HepG2 (cell line): ENCODE measurements at regions not wholly inside any gene's neighbourhood (a gene's known extent, or its start where the extent isn't known, plus 50 kb on each side); places are given as distances from the start of the nearest gene placed in this dataset.

ENCODE experiments used
- ATAC-seq: fragments of 200-7000 bp; cut with Tn5 transposase; 3 replicates; pipeline ENCODE4 v1.9.1; 2020; ENCODE audit warnings: mild to moderate bottlenecking, moderate library complexity
- BruUV-seq: library from RNA; stranded (reverse); fragments of 400-500 nt; replicated peaks from 2 replicates; lab custom pipeline; 2021; lab: Mats Ljungman, UMichigan
- CTCF ChIA-PET: fragments of 300-600 bp; formaldehyde crosslinking; extraction: SDS; loops from one replicate; lab custom pipeline; 2021; ENCODE audit warnings: low total read pairs, inconsistent platforms, low intra/inter-chr PET ratio; lab: Yijun Ruan, JAX
- POLR2A ChIA-PET: fragments of 350-600 bp; sonication (Branson Sonifier 250); formaldehyde crosslinking; loops from one replicate; lab custom pipeline; 2020; ENCODE audit warnings: antibody characterized with exemption, inconsistent platforms; lab: Yijun Ruan, JAX
- DNase-seq: peaks from one replicate; pipeline ENCODE4 v3.0.0-alpha.2; 2015; ENCODE audit warnings: low spot score
- FAIRE-seq: peaks from 3 replicates; lab custom pipeline; 2011; peaks lifted over from hg19 to GRCh38; lab: Jason Lieb, UNC
- H2AFZ ChIP-seq: one replicate; pipeline ENCODE4 v1.6.1; 2011; ENCODE audit warnings: low read length, inconsistent platforms
- H3K27ac ChIP-seq: fragments of 300-600 bp; 3 replicates; pipeline ENCODE4 v1.8.0; 2011; ENCODE audit warnings: mixed run types, mild to moderate bottlenecking, mixed read lengths, low read length, inconsistent platforms; ENCODE audit not compliant: insufficient read depth; ENCODE audit errors: extremely low read length
- H3K27me3 ChIP-seq, 2 experiments: fragments of 200-600 bp in 1 of 2; 2 replicates in 1 of 2; 3 replicates in 1 of 2; pipeline versions ENCODE4 v1.6.0 to v1.8.0; 2011; ENCODE audit warnings: low read length in 2 of 2, mild to moderate bottlenecking in 2 of 2, moderate library complexity in 2 of 2, inconsistent platforms in 1 of 2; ENCODE audit not compliant: insufficient read depth in 2 of 2, control insufficient read depth in 1 of 2
- H3K36me3 ChIP-seq, 2 experiments: fragments of 200-600 bp in 1 of 2; replicated peaks in 1 of 2; 2 replicates in 1 of 2; 3 replicates in 1 of 2; pipeline versions ENCODE4 v1.5.1 to v1.8.0; 2011; ENCODE audit warnings: low read length in 2 of 2, inconsistent platforms in 1 of 2; ENCODE audit not compliant: insufficient read depth in 2 of 2, control insufficient read depth in 1 of 2
- H3K4me1 ChIP-seq: 2 replicates; pipeline ENCODE4 v1.5.1; 2012; ENCODE audit warnings: low read length, inconsistent platforms; ENCODE audit not compliant: insufficient read depth
- H3K4me2 ChIP-seq: 2 replicates; pipeline ENCODE4 v1.6.0; 2011; ENCODE audit warnings: low read depth, low read length, inconsistent platforms
- H3K4me3 ChIP-seq, 3 experiments: fragments of 200-600 bp in 1 of 3; sonication (generic), shearing (Covaris generic) in 1 of 3; replicated peaks in 1 of 3; 2 replicates each; pipeline ENCODE4 v1.5.1; 2011 to 2016; ENCODE audit warnings: low read length in 3 of 3, inconsistent platforms in 2 of 3, low read depth in 2 of 3, mild to moderate bottlenecking in 2 of 3, control low read depth in 1 of 3, mixed read lengths in 1 of 3; ENCODE audit not compliant: insufficient read depth in 1 of 3
- H3K79me2 ChIP-seq: one replicate; pipeline ENCODE4 v1.6.1; 2011; ENCODE audit warnings: low read length, inconsistent platforms; ENCODE audit not compliant: insufficient read depth
- H3K9ac ChIP-seq: 2 replicates; pipeline ENCODE4 v1.6.0; 2011; ENCODE audit warnings: mild to moderate bottlenecking, low read depth, low read length, inconsistent platforms; ENCODE audit not compliant: insufficient read depth
- H3K9me3 ChIP-seq: 2 replicates; pipeline ENCODE4 v1.5.1; 2012; ENCODE audit warnings: mild to moderate bottlenecking, low read length
- H4K20me1 ChIP-seq: 2 replicates; pipeline ENCODE4 v1.6.0; 2011; ENCODE audit warnings: inconsistent platforms, mild to moderate bottlenecking, low read length, moderate library complexity; ENCODE audit not compliant: insufficient read depth
- EHMT2 ChIP-seq: fragments of 200-600 bp; sonication (generic); IDR thresholded peaks from 2 replicates; pipeline ENCODE4 v1.7.0; 2017; ENCODE audit warnings: antibody characterized with exemption, low read depth, low read length, borderline replicate concordance
- HNRNPUL1 ChIP-seq: fragments of 200-400 bp; formaldehyde crosslinking; IDR thresholded peaks from 2 replicates; pipeline ENCODE4 v1.6.1; 2017; ENCODE audit warnings: low read depth, mild to moderate bottlenecking, low read length, moderate library complexity
- MAFF ChIP-seq: IDR thresholded peaks from 2 replicates; pipeline ENCODE4 v1.6.1; 2011; ENCODE audit warnings: low read depth, low read length, improper control_type of control experiment
- NCOA1 ChIP-seq: sonication (generic); formaldehyde crosslinking; IDR thresholded peaks from 2 replicates; pipeline ENCODE4 v1.9.0; 2021; ENCODE audit warnings: missing genetic modification reagents
- PAF1 ChIP-seq: IDR thresholded peaks from 2 replicates; pipeline ENCODE4 v1.6.1; 2016; ENCODE audit warnings: missing genetic modification reagents, missing compliant biosample characterization
- TAF15 ChIP-seq: fragments of 200-400 bp; formaldehyde crosslinking; IDR thresholded peaks from one replicate; pipeline ENCODE4 v1.6.1; 2018; ENCODE audit warnings: mild to moderate bottlenecking, low read depth, low read length; ENCODE audit not compliant: poor library complexity, severe bottlenecking
- TMF1 ChIP-seq: sonication (generic); formaldehyde crosslinking; IDR thresholded peaks from 2 replicates; pipeline ENCODE4 v1.8.1; 2022; ENCODE audit warnings: low read depth, missing genetic modification reagents
- ZNF652 ChIP-seq: IDR thresholded peaks from 2 replicates; pipeline ENCODE4 v1.6.1; 2016; ENCODE audit warnings: low read depth, borderline replicate concordance
- ZNF777 ChIP-seq: sonication (generic); formaldehyde crosslinking; IDR thresholded peaks from 2 replicates; pipeline ENCODE4 v1.4.0; 2020; ENCODE audit warnings: missing genetic modification reagents
- ZNF788 ChIP-seq: sonication (generic); formaldehyde crosslinking; IDR thresholded peaks from 2 replicates; pipeline ENCODE4 v1.5.0; 2020; ENCODE audit warnings: mild to moderate bottlenecking, missing genetic modification reagents, borderline replicate concordance
- WGBS: methylation state at CpG from one replicate; pipeline ENCODE4 v1.1.6; 2017; ENCODE audit warnings: low lambda C conversion rate; 5-methylcytosine and 5-hydroxymethylcytosine counted together
- in situ Hi-C: cut with HindIII; loops from 2 replicates; pipeline ENCODE4 v1.10.0; 2017; ENCODE audit warnings: low pct_unique_long_range_greater_than_20kb; ENCODE audit not compliant: extremely low pct_ligation_motif_present
- intact Hi-C: fragments of 100-400 bp; cut with micrococcal nuclease; formaldehyde crosslinking; loops from one replicate; pipeline ENCODE4 v1.10.0; 2022; ENCODE audit not compliant: unreplicated experiment
- TF ChIP-seq, protein P1 (sequence below): IDR thresholded peaks from 2 replicates; pipeline ENCODE4 v1.6.1; 2018; ENCODE audit warnings: missing genetic modification reagents
- TF ChIP-seq, protein P2 (sequence below): sonication (generic); formaldehyde crosslinking; IDR thresholded peaks from 2 replicates; pipeline ENCODE4 v1.8.1; 2023; ENCODE audit warnings: mild to moderate bottlenecking, missing genetic modification reagents
- TF ChIP-seq, protein P3 (sequence below): sonication (generic); formaldehyde crosslinking; conservative IDR thresholded peaks from 2 replicates; pipeline ENCODE4 v1.5.0; 2020; ENCODE audit warnings: missing genetic modification reagents

DNA sequence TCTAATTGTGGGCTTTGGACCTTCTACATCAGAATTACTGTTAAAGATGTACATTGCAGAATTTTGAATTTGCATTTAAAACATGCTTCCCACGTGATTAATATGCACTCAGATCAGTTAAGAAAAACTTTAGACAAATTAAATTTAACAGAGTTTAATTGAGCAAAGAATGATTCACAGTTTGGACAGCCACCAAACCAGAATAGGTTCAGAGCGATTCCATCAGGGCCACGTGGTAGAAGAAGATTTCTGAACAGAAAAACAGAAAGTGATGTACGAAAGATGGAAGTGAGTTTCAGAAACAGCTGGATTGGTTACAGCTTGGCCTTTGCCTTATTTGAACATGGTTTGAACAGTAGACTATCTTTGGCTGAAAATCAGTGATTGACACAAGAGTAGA, 704.2 kb upstream of the MAP3K7 start:
- H3K9me3 ChIP-seq, result no peaks in the 10 kb centered on the region
- H4K20me1 ChIP-seq, result no peaks in the 10 kb centered on the region
- no TSS peak for BruUV-seq
- no peaks in the 10 kb centered on the region for H3K36me3 ChIP-seq
- no peak overlapping the region for H2AFZ ChIP-seq
- H3K4me2 ChIP-seq, result no peak overlapping the region
- no peak for FAIRE-seq
- no peaks in the 10 kb centered on the region for H3K4me1 ChIP-seq
- ChIA-PET POLR2A (no interaction called here), CTCF (no interaction called here)
- H3K4me3 ChIP-seq, result no peak overlapping the region
- TF ChIP-seq EHMT2, result no peak
- TF ChIP-seq ZNF788 (CRISPR knock-in tag), result no peak
- TF ChIP-seq, protein P1, sequence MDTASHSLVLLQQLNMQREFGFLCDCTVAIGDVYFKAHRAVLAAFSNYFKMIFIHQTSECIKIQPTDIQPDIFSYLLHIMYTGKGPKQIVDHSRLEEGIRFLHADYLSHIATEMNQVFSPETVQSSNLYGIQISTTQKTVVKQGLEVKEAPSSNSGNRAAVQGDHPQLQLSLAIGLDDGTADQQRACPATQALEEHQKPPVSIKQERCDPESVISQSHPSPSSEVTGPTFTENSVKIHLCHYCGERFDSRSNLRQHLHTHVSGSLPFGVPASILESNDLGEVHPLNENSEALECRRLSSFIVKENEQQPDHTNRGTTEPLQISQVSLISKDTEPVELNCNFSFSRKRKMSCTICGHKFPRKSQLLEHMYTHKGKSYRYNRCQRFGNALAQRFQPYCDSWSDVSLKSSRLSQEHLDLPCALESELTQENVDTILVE (CRISPR knock-in tag), result no peak
- TF ChIP-seq TAF15, result no peak
- TF ChIP-seq ZNF777 (CRISPR knock-in tag), result no peak
- no peak for TF ChIP-seq PAF1 (CRISPR knock-in tag)
- TF ChIP-seq HNRNPUL1, result no peak
- TF ChIP-seq, protein P2, sequence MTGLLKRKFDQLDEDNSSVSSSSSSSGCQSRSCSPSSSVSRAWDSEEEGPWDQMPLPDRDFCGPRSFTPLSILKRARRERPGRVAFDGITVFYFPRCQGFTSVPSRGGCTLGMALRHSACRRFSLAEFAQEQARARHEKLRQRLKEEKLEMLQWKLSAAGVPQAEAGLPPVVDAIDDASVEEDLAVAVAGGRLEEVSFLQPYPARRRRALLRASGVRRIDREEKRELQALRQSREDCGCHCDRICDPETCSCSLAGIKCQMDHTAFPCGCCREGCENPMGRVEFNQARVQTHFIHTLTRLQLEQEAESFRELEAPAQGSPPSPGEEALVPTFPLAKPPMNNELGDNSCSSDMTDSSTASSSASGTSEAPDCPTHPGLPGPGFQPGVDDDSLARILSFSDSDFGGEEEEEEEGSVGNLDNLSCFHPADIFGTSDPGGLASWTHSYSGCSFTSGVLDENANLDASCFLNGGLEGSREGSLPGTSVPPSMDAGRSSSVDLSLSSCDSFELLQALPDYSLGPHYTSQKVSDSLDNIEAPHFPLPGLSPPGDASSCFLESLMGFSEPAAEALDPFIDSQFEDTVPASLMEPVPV (CRISPR knock-in tag), result no peak
- TF ChIP-seq ZNF652 (CRISPR knock-in tag), result no peak
- no peak for TF ChIP-seq TMF1
- TF ChIP-seq, protein P3, sequence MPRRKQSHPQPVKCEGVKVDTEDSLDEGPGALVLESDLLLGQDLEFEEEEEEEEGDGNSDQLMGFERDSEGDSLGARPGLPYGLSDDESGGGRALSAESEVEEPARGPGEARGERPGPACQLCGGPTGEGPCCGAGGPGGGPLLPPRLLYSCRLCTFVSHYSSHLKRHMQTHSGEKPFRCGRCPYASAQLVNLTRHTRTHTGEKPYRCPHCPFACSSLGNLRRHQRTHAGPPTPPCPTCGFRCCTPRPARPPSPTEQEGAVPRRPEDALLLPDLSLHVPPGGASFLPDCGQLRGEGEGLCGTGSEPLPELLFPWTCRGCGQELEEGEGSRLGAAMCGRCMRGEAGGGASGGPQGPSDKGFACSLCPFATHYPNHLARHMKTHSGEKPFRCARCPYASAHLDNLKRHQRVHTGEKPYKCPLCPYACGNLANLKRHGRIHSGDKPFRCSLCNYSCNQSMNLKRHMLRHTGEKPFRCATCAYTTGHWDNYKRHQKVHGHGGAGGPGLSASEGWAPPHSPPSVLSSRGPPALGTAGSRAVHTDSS (CRISPR knock-in tag), result no peak
- TF ChIP-seq MAFF, result no peak
- TF ChIP-seq NCOA1 (CRISPR knock-in tag), result no peak
- H3K27ac ChIP-seq, result no peak overlapping the region
- no peaks in the 10 kb centered on the region for H3K79me2 ChIP-seq
- under 1% methylated on average over 4 of the region's 4 CpGs for WGBS
- no peak for ATAC-seq
- H3K9ac ChIP-seq, result no peak overlapping the region
- no peaks in the 10 kb centered on the region for H3K27me3 ChIP-seq
- no peak for DNase-seq
- intact Hi-C loops (no loop called here), in situ Hi-C loops (no loop called here)
